Stomach smooth muscle (tissue), 2 donors: ENCODE measurements at regions not wholly inside any gene's neighbourhood (a gene's known extent, or its start where the extent isn't known, plus 50 kb on each side); places are given as distances from the start of the nearest gene placed in this dataset.

Experiments used
- H3K27ac ChIP-seq: one replicate; pipeline ENCODE4 v1.7.0; 2013; ENCODE audit warnings: mild to moderate bottlenecking, low read length, inconsistent platforms
- H3K27me3 ChIP-seq, 2 donors: one replicate each; pipeline ENCODE4 v1.7.0; 2013; ENCODE audit warnings: low read length in 2 of 2; ENCODE audit not compliant: insufficient read depth in 2 of 2, control insufficient read depth in 1 of 2
- H3K36me3 ChIP-seq, 2 donors: one replicate each; pipeline ENCODE4 v1.7.0; 2013; ENCODE audit warnings: low read length in 2 of 2; ENCODE audit not compliant: control insufficient read depth in 2 of 2, insufficient read depth in 2 of 2
- H3K4me1 ChIP-seq: one replicate; pipeline ENCODE4 v1.7.0; 2013; ENCODE audit warnings: low read length; ENCODE audit not compliant: control insufficient read depth, insufficient read depth
- H3K4me3 ChIP-seq, 2 donors: one replicate each; pipeline ENCODE4 v1.7.0; 2013; ENCODE audit warnings: low read length in 2 of 2
- H3K9ac ChIP-seq, 2 donors: one replicate each; pipeline ENCODE4 v1.7.0; 2013; ENCODE audit warnings: low read length in 2 of 2, mild to moderate bottlenecking in 1 of 2
- H3K9me3 ChIP-seq, 2 donors: one replicate each; pipeline ENCODE4 v1.7.0; 2013; ENCODE audit warnings: low read length in 2 of 2; ENCODE audit not compliant: control insufficient read depth in 2 of 2
- donor health status: healthy.
- donor health status: Pancreatic carcinoma.

DNA sequence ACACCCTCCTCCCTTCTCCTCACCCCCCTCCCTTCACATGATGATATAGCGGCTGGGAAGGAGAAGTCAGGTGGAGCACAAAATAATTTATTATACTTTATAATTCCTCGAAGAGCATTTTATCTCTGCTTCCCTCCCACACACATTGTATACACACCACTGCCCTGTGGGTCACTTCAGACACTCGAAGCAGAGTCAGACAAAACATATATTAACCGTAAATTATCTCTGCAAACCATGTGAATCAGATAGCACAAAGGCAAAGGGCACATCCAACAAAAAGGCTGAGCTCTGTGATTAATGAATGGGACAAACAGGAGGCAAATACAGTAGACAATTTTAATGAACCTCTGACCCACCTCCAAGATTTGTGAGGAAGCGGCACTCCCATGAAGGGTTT is 450.7 kb downstream of the GALC start:
- no peak overlapping the region for H3K27ac ChIP-seq
- no peak overlapping the region for H3K9ac ChIP-seq
- no peaks in the 10 kb centered on the region for H3K4me1 ChIP-seq
- H3K27me3 ChIP-seq, result no peaks in the 10 kb centered on the region
- no peak overlapping the region for H3K4me3 ChIP-seq
- no peaks in the 10 kb centered on the region for H3K9me3 ChIP-seq
- no peaks in the 10 kb centered on the region for H3K36me3 ChIP-seq

GRCh38 chr14:87540339-87540738 is 452.6 kb downstream of the GALC start:
- H3K9me3 ChIP-seq, result no peaks in the 10 kb centered on the region
- H3K9ac ChIP-seq, result no peak overlapping the region
- H3K27ac ChIP-seq, result no peak overlapping the region
- H3K36me3 ChIP-seq, result no peaks in the 10 kb centered on the region
- no peaks in the 10 kb centered on the region for H3K27me3 ChIP-seq
- no peaks in the 10 kb centered on the region for H3K4me1 ChIP-seq
- no peak overlapping the region for H3K4me3 ChIP-seq

- H3K4me1 ChIP-seq, result no peaks in the 10 kb centered on the region
- H3K9ac ChIP-seq, result no peak overlapping the region
- H3K36me3 ChIP-seq, result no peaks in the 10 kb centered on the region
- no peak overlapping the region for H3K27ac ChIP-seq
- no peaks in the 10 kb centered on the region for H3K27me3 ChIP-seq
- H3K9me3 ChIP-seq, result peaks cover 0 to 5% of the 10 kb centered on the region in 2 donors
- no peak overlapping the region for H3K4me3 ChIP-seq
Measured at GRCh38 chr14:87529081-87529480, 463.9 kb downstream of the GALC start.

DNA sequence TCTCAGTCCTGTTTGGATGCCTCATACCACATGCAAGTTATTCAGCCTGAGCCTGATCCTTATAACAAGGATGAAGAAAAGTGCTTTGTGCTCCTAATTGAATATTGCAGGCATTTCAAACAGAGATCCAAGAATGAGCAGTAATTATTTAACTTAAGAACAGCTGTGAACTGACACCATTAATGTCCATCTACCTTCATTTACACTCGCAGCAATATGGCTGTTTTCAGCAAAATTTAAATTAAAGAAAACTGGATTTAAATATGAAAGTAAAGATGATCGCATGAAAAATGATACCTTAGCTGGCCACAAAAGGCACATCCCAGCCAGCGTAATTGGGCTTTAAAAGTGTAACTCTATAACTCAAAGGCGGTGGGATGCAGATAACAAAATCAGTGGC is 466.3 kb downstream of the GALC start:
- Histone ChIP-seq H3K27ac (no peak overlapping the region), H3K9me3 (peaks cover 0 to 2% of the 10 kb centered on the region in 2 donors), H3K4me3 (no peak overlapping the region), H3K27me3 (no peaks in the 10 kb centered on the region), H3K9ac (no peak overlapping the region), H3K4me1 (no peaks in the 10 kb centered on the region), H3K36me3 (no peaks in the 10 kb centered on the region)

DNA sequence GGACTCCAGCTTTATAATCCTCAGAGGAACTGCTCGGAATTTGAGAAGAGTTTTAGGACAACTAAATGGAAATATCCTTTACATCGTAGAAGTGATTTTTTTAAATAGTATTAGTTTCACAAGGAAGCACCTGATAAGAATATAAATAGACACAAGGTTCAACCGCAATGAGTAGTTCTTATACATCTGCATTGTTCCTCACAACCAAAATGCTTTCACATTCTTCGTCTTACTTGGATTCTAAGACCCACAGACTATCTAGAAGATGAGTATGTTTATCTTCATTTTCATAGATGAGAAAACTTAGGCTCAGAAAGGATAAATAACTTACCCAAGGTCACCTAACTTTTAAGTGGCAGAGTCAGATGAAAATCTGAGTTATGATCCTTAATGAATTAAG is 469.0 kb downstream of the GALC start:
- Histone ChIP-seq H3K27ac (no peak overlapping the region), H3K9me3 (peaks cover 0 to 2% of the 10 kb centered on the region in 2 donors), H3K9ac (no peak overlapping the region), H3K27me3 (no peaks in the 10 kb centered on the region), H3K4me3 (no peak overlapping the region), H3K36me3 (no peaks in the 10 kb centered on the region), H3K4me1 (no peaks in the 10 kb centered on the region)

DNA sequence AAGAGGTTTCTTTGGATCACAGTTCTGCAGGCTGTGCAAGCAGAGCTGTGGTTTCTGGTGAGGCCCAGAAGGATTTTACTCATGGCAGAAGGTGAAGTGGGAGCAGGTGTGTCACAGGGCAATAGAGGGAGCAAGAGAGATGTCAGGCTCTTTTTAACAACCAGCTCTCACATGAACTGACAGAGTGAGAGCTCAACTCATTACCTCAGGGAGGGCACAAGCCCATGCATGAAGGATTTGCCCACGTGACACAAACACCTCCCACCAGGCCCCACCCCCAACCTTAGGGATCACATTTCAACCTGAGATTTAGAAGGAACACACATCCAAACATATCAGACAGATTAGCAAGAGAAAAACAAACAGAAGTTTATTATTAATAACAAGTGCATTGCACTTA is 470.4 kb downstream of the GALC start:
- Histone ChIP-seq H3K4me3 (no peak overlapping the region), H3K27me3 (no peaks in the 10 kb centered on the region), H3K27ac (no peak overlapping the region), H3K9me3 (peaks cover 0 to 2% of the 10 kb centered on the region in 2 donors), H3K9ac (no peak overlapping the region), H3K4me1 (no peaks in the 10 kb centered on the region), H3K36me3 (no peaks in the 10 kb centered on the region)

DNA sequence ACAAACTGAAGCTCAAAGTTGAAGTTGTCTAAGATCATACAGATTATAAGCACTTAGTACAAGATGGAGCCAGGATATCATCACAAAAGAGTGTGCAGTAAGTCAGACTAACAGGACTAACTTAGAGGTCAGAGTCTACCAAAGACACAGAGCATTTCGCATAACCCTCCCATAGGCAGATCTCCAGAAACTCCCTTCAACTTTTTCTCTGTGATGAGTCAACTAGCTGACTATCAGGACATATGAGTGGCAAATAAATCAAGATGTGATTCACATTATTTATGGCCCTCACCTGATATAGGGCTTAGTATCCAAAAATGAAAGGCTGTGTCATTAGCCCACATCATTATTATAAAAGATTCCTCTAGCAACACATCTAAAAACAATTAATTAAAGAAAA is 484.6 kb downstream of the GALC start:
- no peak overlapping the region for H3K9ac ChIP-seq
- no peaks in the 10 kb centered on the region for H3K36me3 ChIP-seq
- H3K4me3 ChIP-seq, result no peak overlapping the region
- H3K9me3 ChIP-seq, result no peaks in the 10 kb centered on the region
- H3K27me3 ChIP-seq, result no peaks in the 10 kb centered on the region
- no peaks in the 10 kb centered on the region for H3K4me1 ChIP-seq
- no peak overlapping the region for H3K27ac ChIP-seq

GRCh38 chr14:87503711-87504110 is 489.3 kb downstream of the GALC start:
- Histone ChIP-seq H3K4me3 (no peak overlapping the region), H3K9ac (no peak overlapping the region), H3K9me3 (no peaks in the 10 kb centered on the region), H3K36me3 (no peaks in the 10 kb centered on the region), H3K4me1 (no peaks in the 10 kb centered on the region), H3K27me3 (no peaks in the 10 kb centered on the region), H3K27ac (no peak overlapping the region)

- Histone ChIP-seq H3K9me3 (no peaks in the 10 kb centered on the region), H3K27me3 (no peaks in the 10 kb centered on the region), H3K27ac (no peak overlapping the region), H3K4me3 (no peak overlapping the region), H3K4me1 (no peaks in the 10 kb centered on the region), H3K9ac (no peak overlapping the region), H3K36me3 (no peaks in the 10 kb centered on the region)
Measured at GRCh38 chr14:87497301-87497700, 495.7 kb downstream of the GALC start.

GRCh38 chr14:87494010-87494409 is 499.0 kb downstream of the GALC start:
- Histone ChIP-seq H3K27ac (no peak overlapping the region), H3K4me1 (no peaks in the 10 kb centered on the region), H3K4me3 (no peak overlapping the region), H3K27me3 (no peaks in the 10 kb centered on the region), H3K36me3 (no peaks in the 10 kb centered on the region), H3K9ac (no peak overlapping the region), H3K9me3 (no peaks in the 10 kb centered on the region)

DNA sequence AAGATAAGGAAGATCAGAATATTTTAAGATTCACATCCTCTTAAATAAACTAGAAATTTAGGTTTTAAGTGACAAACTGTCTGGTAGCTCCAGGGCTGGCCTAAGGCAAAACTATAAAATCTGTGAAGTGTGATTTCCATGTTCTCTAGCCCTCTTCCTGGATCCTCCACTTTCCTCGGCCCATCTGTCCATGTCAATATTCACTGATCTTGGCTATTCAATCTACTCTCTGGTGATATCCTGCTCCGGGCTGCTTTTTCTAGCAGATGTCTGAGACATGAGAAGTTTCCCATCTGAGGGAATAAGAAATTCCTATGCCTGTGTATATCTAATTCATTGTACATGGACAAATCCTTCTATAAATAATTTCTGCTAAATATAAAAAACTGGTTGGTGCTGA is 500.4 kb downstream of the GALC start:
- no peaks in the 10 kb centered on the region for H3K4me1 ChIP-seq
- H3K9ac ChIP-seq, result no peak overlapping the region
- no peaks in the 10 kb centered on the region for H3K9me3 ChIP-seq
- no peak overlapping the region for H3K4me3 ChIP-seq
- H3K27me3 ChIP-seq, result no peaks in the 10 kb centered on the region
- no peak overlapping the region for H3K27ac ChIP-seq
- H3K36me3 ChIP-seq, result no peaks in the 10 kb centered on the region

DNA sequence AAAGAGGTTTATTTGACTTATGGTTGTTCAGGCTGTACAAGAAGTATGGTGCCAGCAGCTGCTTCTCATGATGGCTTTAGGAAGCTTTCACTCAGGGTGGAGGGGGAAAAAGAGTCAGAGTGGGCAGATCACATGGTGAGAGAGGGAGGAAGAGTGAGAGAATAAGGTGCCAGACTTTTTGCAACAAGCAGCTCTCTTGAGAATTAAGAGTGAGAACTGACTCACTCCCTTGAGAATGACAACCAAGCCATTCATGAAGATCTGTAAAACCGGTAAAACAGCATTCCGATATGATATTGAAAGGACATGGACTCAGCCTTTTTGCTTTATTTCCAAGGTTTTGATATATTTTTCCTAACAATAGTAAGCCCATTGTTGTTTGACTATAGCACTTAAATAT is 501.2 kb downstream of the GALC start:
- H3K27me3 ChIP-seq, result no peaks in the 10 kb centered on the region
- no peak overlapping the region for H3K9ac ChIP-seq
- no peaks in the 10 kb centered on the region for H3K9me3 ChIP-seq
- H3K27ac ChIP-seq, result no peak overlapping the region
- no peaks in the 10 kb centered on the region for H3K36me3 ChIP-seq
- no peak overlapping the region for H3K4me3 ChIP-seq
- no peaks in the 10 kb centered on the region for H3K4me1 ChIP-seq
